K562 (cell line): ENCODE measurements at regions not wholly inside any gene's neighbourhood (a gene's known extent, or its start where the extent isn't known, plus 50 kb on each side); places are given as distances from the start of the nearest gene placed in this dataset.

Source experiments
- CHD7 ChIP-seq: fragments of 200-600 bp; sonication (generic); IDR thresholded peaks from one replicate; pipeline ENCODE4 v1.6.1; 2012; ENCODE audit warnings: mild to moderate bottlenecking, low read depth, low read length, inconsistent platforms

- TF ChIP-seq CHD7 = no peak
- TF ChIP-seq, all 486 proteins: peak for 0
These were observed 283.2 kb upstream of the LRRC7 start (continued) for GRCh38 chr1:69284508-69284907.
